Spleen (tissue), 7 donors: ENCODE measurements at regions not wholly inside any gene's neighbourhood (a gene's known extent, or its start where the extent isn't known, plus 50 kb on each side); places are given as distances from the start of the nearest gene placed in this dataset.
A peak's percentile ranks its signal among the peaks of the same experiment; 100 is the strongest.

Source experiments
- POLR2A ChIP-seq, 3 donors: fragments of 450-650 bp; IDR thresholded peaks; one replicate each; pipeline ENCODE4 v1.5.1; 2017; ENCODE audit warnings: antibody characterized with exemption in 3 of 3, mild to moderate bottlenecking in 1 of 3
- TF ChIP-seq, protein P1 (sequence below), 11 experiments: fragments of 200-600 bp in 7 of 11; fragments of 450-650 bp in 4 of 11; sonication (generic) in 4 of 11; IDR thresholded peaks in 8 of 11; conservative IDR thresholded peaks in 3 of 11; 1 replicate in 7 of 11; 2 replicates in 4 of 11; pipeline versions ENCODE4 v1.4.0 to v1.8.0; 2016 to 2021; ENCODE audit warnings: antibody characterized with exemption in 11 of 11, inconsistent platforms in 4 of 11, mild to moderate bottlenecking in 1 of 11
- donor health status: DM: no; HTN: no; CAD: no; lungs with moderate emphysema.
- donor health status: DM: no; HTN: no; CAD: no.
- donor health status: DM: no; HTN: no; CAD: no.

DNA sequence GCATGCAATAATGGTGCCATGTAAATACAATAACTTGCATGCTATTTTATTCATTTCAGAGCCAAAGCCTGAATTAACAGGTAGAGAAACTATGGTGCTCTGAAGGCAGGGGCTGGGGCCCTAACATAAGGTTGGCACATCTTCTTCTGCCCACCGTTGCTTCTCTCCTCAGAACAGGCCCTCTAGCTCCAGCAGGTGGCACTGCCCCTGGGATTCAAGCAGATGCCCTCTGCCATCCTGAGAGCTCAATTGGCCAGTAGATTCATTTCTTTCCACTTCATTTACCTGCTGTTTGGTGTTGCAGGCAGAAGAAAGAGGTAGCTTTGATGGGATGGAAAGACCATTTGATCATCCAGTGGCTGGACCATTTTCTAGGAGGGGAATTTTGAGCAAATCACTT is 130.5 kb downstream of the FOXB1 start:
- TF ChIP-seq, protein P1, sequence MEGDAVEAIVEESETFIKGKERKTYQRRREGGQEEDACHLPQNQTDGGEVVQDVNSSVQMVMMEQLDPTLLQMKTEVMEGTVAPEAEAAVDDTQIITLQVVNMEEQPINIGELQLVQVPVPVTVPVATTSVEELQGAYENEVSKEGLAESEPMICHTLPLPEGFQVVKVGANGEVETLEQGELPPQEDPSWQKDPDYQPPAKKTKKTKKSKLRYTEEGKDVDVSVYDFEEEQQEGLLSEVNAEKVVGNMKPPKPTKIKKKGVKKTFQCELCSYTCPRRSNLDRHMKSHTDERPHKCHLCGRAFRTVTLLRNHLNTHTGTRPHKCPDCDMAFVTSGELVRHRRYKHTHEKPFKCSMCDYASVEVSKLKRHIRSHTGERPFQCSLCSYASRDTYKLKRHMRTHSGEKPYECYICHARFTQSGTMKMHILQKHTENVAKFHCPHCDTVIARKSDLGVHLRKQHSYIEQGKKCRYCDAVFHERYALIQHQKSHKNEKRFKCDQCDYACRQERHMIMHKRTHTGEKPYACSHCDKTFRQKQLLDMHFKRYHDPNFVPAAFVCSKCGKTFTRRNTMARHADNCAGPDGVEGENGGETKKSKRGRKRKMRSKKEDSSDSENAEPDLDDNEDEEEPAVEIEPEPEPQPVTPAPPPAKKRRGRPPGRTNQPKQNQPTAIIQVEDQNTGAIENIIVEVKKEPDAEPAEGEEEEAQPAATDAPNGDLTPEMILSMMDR (IDR thresholded peaks at IDR 0.05 in 8 of 11, conservative IDR thresholded peaks at IDR 0.05 in 3 of 11): peak in 1 of 11 experiments; percentile 14
- TF ChIP-seq POLR2A (IDR thresholded peaks at IDR 0.05): no peak
